ENCODE measurements at regions not wholly inside any gene's neighbourhood (a gene's known extent, or its start where the extent isn't known, plus 50 kb on each side); places are given as distances from the start of the nearest gene placed in this dataset.

DNA sequence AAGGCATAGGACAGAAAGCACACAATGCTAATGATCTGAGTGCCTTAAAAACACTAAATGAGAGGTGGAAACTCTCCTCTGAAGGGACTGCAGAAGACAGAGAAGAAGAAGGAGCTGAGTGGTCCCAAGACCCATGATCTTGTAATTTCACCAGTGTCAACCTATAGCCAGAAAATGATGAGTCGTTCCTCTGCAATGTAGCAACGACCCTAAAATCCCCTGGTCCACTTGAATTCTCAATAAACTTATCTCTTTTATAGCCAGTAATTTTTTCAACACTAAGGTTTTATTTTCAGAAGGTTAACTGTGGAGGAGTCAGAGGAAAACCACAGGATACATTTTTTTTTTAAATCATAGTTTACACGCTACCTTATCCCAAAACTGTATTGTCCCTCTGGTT is 490.6 kb upstream of the MARCKS start:
- TF ChIP-seq, protein P1, sequence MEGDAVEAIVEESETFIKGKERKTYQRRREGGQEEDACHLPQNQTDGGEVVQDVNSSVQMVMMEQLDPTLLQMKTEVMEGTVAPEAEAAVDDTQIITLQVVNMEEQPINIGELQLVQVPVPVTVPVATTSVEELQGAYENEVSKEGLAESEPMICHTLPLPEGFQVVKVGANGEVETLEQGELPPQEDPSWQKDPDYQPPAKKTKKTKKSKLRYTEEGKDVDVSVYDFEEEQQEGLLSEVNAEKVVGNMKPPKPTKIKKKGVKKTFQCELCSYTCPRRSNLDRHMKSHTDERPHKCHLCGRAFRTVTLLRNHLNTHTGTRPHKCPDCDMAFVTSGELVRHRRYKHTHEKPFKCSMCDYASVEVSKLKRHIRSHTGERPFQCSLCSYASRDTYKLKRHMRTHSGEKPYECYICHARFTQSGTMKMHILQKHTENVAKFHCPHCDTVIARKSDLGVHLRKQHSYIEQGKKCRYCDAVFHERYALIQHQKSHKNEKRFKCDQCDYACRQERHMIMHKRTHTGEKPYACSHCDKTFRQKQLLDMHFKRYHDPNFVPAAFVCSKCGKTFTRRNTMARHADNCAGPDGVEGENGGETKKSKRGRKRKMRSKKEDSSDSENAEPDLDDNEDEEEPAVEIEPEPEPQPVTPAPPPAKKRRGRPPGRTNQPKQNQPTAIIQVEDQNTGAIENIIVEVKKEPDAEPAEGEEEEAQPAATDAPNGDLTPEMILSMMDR (IDR thresholded peaks at IDR 0.05): no peak
- TF ChIP-seq, protein P2, sequence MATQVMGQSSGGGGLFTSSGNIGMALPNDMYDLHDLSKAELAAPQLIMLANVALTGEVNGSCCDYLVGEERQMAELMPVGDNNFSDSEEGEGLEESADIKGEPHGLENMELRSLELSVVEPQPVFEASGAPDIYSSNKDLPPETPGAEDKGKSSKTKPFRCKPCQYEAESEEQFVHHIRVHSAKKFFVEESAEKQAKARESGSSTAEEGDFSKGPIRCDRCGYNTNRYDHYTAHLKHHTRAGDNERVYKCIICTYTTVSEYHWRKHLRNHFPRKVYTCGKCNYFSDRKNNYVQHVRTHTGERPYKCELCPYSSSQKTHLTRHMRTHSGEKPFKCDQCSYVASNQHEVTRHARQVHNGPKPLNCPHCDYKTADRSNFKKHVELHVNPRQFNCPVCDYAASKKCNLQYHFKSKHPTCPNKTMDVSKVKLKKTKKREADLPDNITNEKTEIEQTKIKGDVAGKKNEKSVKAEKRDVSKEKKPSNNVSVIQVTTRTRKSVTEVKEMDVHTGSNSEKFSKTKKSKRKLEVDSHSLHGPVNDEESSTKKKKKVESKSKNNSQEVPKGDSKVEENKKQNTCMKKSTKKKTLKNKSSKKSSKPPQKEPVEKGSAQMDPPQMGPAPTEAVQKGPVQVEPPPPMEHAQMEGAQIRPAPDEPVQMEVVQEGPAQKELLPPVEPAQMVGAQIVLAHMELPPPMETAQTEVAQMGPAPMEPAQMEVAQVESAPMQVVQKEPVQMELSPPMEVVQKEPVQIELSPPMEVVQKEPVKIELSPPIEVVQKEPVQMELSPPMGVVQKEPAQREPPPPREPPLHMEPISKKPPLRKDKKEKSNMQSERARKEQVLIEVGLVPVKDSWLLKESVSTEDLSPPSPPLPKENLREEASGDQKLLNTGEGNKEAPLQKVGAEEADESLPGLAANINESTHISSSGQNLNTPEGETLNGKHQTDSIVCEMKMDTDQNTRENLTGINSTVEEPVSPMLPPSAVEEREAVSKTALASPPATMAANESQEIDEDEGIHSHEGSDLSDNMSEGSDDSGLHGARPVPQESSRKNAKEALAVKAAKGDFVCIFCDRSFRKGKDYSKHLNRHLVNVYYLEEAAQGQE (IDR thresholded peaks at IDR 0.05; ENCODE audit: insufficient read depth in 1 of 2, low read depth in 2 of 2, low read length in 1 of 2): no peak
- no peak for TF ChIP-seq TCF7L2 (IDR thresholded peaks at IDR 0.05; ENCODE audit: low read depth, low read length)
